Vagina (tissue), 2 donors: ENCODE measurements at regions not wholly inside any gene's neighbourhood (a gene's known extent, or its start where the extent isn't known, plus 50 kb on each side); places are given as distances from the start of the nearest gene placed in this dataset.

Source experiments
- CTCF ChIP-seq, 3 experiments: fragments of 450-650 bp in 2 of 3; fragments of 200-600 bp in 1 of 3; sonication (generic) in 1 of 3; IDR thresholded peaks; one replicate each; pipeline ENCODE4 v1.5.1; 2017 to 2019; ENCODE audit warnings: antibody characterized with exemption in 3 of 3, mild to moderate bottlenecking in 2 of 3, moderate library complexity in 2 of 3
- POLR2A ChIP-seq, 2 donors: fragments of 450-650 bp; IDR thresholded peaks; one replicate each; pipeline ENCODE4 v1.6.1; 2017; ENCODE audit warnings: antibody characterized with exemption in 2 of 2, mild to moderate bottlenecking in 2 of 2, moderate library complexity in 2 of 2
- POLR2AphosphoS5 ChIP-seq, 2 donors: sonication (generic); formaldehyde crosslinking; IDR thresholded peaks; one replicate each; pipeline ENCODE4 v1.9.0; 2017; ENCODE audit warnings: antibody characterized with exemption in 2 of 2, mild to moderate bottlenecking in 2 of 2, low read depth in 1 of 2; ENCODE audit not compliant: insufficient read depth in 1 of 2

GRCh38 chr2:57386305-57386704 is 660.3 kb upstream of the VRK2 start:
- no peak for TF ChIP-seq CTCF (IDR thresholded peaks at IDR 0.05)
- TF ChIP-seq POLR2AphosphoS5 (IDR thresholded peaks at IDR 0.05; ENCODE audit: insufficient read depth in 1 of 2, low read depth in 1 of 2): no peak
- TF ChIP-seq POLR2A (IDR thresholded peaks at IDR 0.05): no peak
